GM19324 (cell line): ENCODE measurements at regions not wholly inside any gene's neighbourhood (a gene's known extent, or its start where the extent isn't known, plus 50 kb on each side); places are given as distances from the start of the nearest gene placed in this dataset.

Source experiments
- ATAC-seq: cut with Tn5 transposase; IDR thresholded peaks from one replicate; pipeline ENCODE4 v1.9.1; 2021; ENCODE audit warnings: mild to moderate bottlenecking, moderate library complexity; ENCODE audit not compliant: unreplicated experiment, low FRiP score

GRCh38 chr2:161085149-161085548, 75.1 kb upstream of the TANK start:
- ATAC-seq, result no peak

- peak; percentile 74 for ATAC-seq
These were observed 71.4 kb upstream of the TANK start for GRCh38 chr2:161088658-161089350.

GRCh38 chr2:161090411-161090810, 69.8 kb upstream of the TANK start:
- peak; percentile 69 for ATAC-seq

- ATAC-seq, result no peak
These were observed 64.9 kb upstream of the TANK start for GRCh38 chr2:161095314-161095713.

- no peak for ATAC-seq
These were observed 63.9 kb upstream of the TANK start for GRCh38 chr2:161096336-161096735.

GRCh38 chr2:161097157-161097556, 63.1 kb upstream of the TANK start:
- no peak for ATAC-seq

- no peak for ATAC-seq
These were observed 59.9 kb upstream of the TANK start for GRCh38 chr2:161100211-161100895.

- ATAC-seq, result no peak
These were observed 58.8 kb upstream of the TANK start for GRCh38 chr2:161101406-161101805.

- no peak for ATAC-seq
These were observed 57.3 kb upstream of the TANK start for GRCh38 chr2:161102770-161103450.

GRCh38 chr2:161103451-161103831, 56.8 kb upstream of the TANK start:
- ATAC-seq, result no peak

- ATAC-seq, result peak; percentile 89
These were observed 56.1 kb upstream of the TANK start for GRCh38 chr2:161104054-161104553.

GRCh38 chr2:161107265-161107664, 53.0 kb upstream of the TANK start:
- ATAC-seq, result no peak
